ENCODE measurements at regions not wholly inside any gene's neighbourhood (a gene's known extent, or its start where the extent isn't known, plus 50 kb on each side); places are given as distances from the start of the nearest gene placed in this dataset.
"Not testable (repeated sequence)": the region's sequence is repeated elsewhere in the genome, so short reads cannot be mapped to it uniquely, and the experiment has no call there.

DNA sequence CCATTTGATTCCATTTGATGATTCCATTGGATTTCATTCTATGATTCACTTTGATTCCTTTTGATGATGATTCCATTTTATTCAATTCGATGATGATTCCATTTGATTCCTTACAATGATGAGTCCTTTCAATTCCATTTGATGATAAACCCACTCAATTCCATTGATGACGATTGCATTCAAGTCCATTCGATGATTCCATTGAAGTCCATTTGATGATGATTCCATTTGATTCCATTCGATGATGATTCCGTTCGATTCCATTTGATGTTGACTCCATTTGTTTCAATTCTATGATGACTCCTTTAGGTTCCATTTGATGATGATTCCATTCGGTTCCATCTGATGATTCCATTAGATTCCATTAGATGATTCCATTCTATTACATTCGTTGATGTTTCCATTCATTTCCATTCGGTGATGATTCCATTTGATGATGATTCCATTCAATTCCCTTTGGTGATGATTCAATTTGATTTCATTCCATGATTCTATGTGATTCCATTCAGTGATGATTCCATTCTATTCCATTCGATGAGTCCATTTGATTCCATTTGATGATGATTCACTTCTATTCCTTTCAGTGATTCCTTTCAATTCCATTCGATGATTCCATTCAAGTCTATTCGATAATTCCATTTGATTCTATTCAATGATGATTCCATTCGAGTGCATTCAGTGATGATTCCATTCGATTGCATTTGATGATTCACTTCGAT lies 1106.0 kb downstream of the RPIA start:
- no peak for DNase-seq

DNA sequence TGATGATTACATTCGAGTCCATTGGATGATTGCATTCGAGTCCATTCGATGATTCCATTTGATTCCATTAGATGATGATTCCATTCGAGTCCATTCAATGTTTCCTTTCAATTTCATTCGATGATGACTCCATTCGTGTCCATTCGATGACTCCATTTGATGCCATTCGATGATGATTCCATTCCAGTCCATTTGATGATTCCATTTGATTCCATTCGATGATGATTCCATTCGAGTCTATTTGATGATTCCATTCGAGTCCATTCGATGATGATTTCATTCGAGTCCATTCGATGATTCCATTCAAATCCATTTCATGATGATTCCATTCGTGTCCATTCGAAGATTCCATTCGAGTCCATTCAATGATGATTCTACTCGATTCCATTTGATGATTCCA lies 1109.7 kb downstream of the RPIA start:
- not testable (repeated sequence) for DNase-seq

DNA sequence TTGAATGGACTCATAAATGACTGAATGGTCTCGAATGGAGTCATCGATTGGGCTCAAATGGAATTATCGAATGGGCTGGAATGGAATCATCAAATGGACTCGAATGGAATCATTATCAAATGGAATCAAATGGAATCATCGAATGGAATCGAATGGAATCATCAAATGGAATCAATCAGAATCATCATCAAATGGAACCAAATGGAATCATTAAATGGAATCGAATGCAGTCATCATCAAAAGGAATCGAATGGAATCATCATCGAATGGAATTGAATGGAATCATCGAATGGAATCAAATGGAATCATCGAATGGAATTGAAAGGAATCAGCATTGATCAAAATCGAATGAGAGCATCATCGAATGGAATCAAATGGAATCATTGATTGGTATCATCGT lies 1114.9 kb downstream of the RPIA start:
- DNase-seq: not testable (repeated sequence)

- DNase-seq: no peak
These were observed 1119.8 kb downstream of the RPIA start for GRCh38 chr2:89811295-89811694.

DNA sequence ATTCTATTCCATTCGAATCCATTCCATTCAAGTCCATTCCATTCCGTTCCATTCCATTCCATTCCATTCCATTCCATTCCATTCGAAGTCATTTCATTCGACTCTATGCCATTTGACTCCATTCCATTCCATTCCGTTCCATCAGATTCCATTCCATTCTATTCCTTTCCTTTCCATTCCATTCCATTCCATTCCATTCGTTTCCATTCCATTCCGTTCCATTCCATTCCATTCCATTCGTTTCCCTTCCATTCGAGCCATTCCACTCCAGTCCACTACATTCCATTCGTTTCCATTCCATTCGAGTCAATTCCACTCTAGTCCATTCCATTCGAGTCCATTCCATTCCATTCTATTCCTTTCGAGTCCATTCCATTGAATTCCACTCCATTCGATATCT lies 1120.4 kb downstream of the RPIA start:
- not testable (repeated sequence) for DNase-seq

- DNase-seq: not testable (repeated sequence)
These were observed 1122.9 kb downstream of the RPIA start for GRCh38 chr2:89814359-89814758.

GRCh38 chr2:89818873-89819272 lies 1127.4 kb downstream of the RPIA start:
- DNase-seq: no peak

DNA sequence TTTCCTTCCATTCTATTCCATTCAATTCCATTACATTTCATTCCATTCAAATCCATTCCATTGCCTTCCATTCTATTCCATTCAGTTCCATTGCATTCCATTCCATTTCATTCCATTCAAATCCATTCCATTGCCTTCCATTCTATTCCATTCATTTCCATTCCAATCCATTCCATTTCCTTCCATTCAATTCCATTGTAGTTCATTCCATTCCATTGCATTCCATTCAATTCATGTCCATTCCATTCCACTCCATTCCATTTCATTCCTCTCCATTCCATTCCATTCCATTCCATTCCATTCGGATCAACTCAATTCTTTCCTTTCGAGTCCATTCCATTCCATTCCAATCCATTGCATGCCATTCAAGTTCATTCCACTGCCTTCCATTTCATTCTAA lies 1128.3 kb downstream of the RPIA start:
- no peak for DNase-seq

DNA sequence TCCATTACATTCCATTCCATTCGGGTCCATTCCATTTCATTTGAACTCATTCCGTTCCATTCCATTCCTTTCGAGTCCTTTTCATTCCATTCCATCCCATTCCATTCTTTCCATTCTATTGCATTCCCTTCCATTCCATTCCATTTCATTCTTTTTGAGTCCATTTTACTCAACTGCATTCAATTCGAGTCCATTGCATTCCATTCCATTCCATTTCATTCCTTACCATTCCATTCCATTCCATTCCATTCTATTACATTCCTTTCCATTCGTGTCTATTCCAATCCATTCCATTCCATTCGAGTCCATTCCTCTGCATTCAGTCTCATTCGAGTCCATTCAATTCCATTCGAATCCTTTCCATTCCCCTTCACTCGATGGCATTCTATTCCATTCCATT lies 1128.8 kb downstream of the RPIA start:
- DNase-seq: no peak

DNA sequence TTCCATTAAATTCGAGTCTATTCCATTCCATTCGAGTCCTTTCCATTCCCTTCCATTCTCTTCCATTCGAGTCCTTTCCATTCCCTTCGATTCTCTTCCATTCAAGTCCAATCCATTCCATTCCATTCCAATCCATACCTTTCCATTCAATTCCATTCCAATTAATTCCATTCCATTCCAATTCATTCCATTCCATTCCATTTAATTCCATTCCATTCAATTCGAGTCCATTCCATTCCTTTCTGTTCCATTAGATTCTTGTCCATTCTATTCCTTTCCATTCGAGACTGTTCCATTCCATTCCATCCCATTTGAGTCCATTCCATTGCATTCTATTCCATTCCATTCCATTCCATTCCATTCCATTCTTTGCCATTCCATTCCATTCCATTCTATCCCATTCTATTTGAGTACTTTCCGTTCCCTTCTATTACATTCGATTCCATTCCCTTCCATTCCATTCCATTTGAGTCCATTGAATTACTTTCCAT lies 1130.0 kb downstream of the RPIA start:
- DNase-seq: no peak

- DNase-seq: not testable (repeated sequence)
These were observed 1130.9 kb downstream of the RPIA start for GRCh38 chr2:89822342-89822741.

DNA sequence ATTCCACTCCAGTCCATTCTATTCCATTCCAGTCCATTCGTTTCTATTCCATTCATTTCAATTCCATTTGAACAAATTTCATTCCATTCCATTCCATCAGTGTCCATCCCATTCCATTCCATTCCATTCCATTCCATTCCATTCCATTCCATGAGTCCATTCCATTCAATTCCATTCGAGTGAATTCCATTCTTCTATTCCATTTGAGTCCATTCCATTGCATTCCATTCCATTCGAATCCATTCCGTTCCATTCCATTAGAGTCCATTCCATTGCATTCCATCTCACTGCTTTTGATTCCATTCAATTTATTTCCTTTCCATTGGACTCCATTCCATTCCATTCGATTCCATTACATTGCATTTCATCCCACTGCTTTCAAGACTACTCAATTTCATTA lies 1132.1 kb downstream of the RPIA start:
- DNase-seq: no peak

DNA sequence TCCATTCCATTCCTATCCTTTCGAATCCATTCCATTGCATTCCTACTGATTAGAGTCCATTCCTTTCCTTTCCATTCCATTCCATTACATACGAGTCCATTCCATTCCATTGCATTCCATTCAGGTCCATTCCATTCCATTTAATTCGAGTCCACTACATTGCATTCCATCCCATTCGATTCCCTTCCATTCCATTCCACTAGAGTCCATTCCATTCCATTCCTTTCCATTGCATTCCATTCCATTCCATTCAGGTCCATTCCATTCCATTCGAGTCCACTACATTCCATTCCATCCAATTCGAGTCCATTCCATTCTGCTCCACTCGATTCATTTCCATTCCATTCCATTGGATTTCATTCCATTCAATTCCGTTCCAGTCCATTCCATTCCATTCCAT lies 1133.6 kb downstream of the RPIA start:
- no peak for DNase-seq

DNA sequence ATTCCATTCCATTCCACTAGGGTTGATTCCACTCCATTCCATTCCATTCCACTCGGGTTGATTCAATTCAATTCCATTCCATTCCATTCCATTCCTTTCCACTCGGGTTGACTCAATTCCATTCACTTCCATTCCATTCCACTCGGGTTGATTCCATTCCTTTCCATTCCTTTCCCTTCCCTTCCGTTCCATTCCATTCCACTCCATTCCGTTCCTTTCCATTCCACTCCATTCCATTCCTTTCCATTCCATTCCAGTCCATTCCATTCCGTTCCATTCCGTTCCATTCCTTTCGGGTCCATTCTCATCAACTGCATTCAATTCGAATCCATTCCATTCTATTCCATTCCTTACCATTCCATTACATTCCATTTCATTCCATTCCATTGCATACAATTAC lies 1135.3 kb downstream of the RPIA start:
- DNase-seq: not testable (repeated sequence)

- DNase-seq: not testable (repeated sequence)
These were observed 1136.4 kb downstream of the RPIA start for GRCh38 chr2:89827829-89828228.

DNA sequence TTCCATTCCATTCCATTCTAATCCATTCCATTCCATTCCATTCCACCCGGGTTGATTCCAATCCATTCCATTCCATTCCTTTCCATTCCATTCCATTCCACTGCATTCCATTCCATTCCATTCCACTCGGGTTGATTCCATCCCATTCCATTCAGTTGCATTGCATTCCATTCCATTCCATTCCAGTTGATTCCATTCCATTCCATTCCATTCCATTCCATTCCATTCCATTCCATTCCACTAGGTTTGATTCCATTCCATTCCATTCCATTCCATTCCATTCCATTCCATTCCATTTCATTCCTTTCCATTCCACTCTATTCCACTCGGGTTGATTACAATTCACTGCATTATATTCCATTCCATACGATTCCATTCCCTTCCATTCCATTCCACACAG lies 1136.9 kb downstream of the RPIA start:
- not testable (repeated sequence) for DNase-seq

DNA sequence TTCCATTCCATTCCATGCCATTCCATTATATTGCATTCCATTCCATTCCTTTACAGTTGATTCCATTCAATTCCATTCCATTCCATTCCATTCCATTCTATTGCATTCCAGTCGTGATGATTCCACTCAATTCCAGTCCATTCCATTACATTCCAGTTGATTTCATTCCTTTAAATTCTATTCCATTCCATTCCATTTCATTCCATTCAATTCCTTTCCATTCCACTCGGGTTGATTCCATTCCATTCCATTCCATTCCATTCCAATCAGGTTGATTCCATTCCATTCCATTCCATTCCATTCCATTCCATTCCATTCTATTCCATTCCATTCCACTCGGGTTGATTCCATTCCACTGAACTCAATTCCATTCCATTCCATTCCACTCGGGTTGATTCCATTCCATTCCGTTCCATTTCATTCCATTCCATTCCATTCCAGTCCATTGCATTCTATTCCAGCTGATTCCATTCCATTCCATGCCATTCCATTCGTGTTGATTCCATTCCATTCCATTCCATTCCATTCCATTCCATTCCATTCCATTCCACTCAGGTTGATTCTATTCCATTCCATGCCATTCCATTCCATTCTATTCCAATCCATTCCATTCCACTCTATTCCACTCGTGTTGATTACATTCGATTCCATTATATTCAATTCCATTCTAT lies 1137.6 kb downstream of the RPIA start:
- not testable (repeated sequence) for DNase-seq

DNA sequence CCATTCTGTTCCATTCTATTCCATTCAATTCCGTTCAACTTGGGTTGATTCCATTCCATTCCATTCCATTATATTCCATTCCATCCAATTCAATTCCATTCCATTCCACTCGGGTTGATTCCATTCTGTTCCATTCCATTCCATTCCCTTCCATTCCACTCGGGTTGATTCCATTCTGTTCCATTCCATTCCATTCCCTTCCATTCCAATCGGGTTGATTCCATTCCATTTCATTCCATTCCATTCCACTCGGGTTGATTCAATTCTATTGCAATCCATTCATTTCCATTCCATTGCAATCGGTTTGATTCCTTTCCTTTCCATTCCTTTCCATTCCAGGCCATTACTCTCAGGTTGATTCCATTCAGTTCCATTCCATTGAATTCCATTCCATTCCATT lies 1138.4 kb downstream of the RPIA start:
- no peak for DNase-seq

DNA sequence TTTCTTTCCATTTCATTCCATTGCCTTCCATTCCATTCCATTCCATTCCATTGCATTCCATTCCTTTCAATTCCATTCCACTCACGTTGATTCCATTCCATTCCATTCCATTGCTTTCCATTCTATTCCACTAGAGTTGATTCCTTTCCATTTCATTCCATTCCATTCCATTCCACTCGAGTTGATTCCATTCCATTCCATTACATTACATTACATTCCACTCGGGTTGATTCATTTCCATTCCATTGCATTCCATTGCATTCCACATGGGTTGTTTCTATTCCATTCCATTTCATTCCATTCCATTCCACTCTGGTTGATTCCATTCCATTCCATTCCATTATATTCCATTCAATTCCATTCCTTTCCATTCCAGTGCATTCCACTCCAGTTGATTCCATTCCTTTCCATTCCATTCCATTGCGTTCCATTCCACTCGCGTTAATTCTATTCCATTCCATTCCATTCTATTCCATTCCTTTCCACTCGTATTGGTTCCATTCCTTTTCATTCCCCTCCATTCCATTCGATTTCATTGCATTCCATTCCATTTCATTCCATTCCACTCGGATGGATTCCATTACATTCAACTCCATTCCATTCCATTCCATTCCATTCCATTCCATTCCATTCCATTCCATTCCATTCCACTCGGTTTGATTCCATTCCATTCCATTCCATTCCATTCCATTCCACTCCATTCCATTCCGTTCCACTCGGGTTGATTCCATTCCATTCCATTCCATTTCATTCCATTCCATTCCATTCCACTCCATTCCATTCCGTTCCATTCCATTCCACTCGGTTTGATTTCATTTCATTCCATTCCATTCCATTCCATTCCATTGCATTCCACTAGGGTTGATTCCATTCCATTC lies 1139.1 kb downstream of the RPIA start:
- DNase-seq: not testable (repeated sequence)

GRCh38 chr2:89831641-89832498 lies 1140.4 kb downstream of the RPIA start:
- DNase-seq: no peak

- DNase-seq: no peak
These were observed 1141.8 kb downstream of the RPIA start for GRCh38 chr2:89833116-89833779.

DNA sequence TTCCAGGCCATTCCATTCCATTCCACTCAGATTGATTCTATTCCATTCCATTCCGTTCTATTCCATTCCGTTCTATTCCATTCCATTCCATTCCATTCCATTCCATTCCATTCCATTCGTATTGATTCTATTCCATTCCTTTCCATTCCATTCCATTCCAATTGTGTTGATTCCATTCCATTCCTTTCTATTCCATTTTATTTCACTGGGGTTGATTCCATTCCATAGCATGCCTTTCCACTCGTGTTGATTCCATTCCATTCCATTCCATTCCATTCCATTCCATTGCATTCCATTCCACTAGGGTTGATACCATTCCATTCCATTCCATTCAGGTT lies 1142.3 kb downstream of the RPIA start:
- DNase-seq: no peak
